Neuron (in vitro differentiated cells): ENCODE measurements at regions not wholly inside any gene's neighbourhood (a gene's known extent, or its start where the extent isn't known, plus 50 kb on each side); places are given as distances from the start of the nearest gene placed in this dataset.

Experiments used
- H2AFZ ChIP-seq: one replicate; pipeline ENCODE4 v1.6.1; 2013; ENCODE audit warnings: low read depth, mild to moderate bottlenecking, inconsistent platforms, low read length, moderate library complexity
- H3K27me3 ChIP-seq: one replicate; pipeline ENCODE4 v1.6.1; 2013; ENCODE audit warnings: low read length; ENCODE audit not compliant: insufficient read depth
- H3K36me3 ChIP-seq: one replicate; pipeline ENCODE4 v1.6.1; 2013; ENCODE audit warnings: low read length; ENCODE audit not compliant: insufficient read depth
- H3K4me1 ChIP-seq: one replicate; pipeline ENCODE4 v1.6.1; 2013; ENCODE audit warnings: low read length; ENCODE audit not compliant: insufficient read depth
- H3K4me3 ChIP-seq: 2 replicates; pipeline ENCODE4 v1.5.1; 2013; ENCODE audit warnings: mild to moderate bottlenecking, low read length, moderate library complexity
- H3K9me3 ChIP-seq: one replicate; pipeline ENCODE4 v1.6.1; 2013; ENCODE audit warnings: low read length

DNA sequence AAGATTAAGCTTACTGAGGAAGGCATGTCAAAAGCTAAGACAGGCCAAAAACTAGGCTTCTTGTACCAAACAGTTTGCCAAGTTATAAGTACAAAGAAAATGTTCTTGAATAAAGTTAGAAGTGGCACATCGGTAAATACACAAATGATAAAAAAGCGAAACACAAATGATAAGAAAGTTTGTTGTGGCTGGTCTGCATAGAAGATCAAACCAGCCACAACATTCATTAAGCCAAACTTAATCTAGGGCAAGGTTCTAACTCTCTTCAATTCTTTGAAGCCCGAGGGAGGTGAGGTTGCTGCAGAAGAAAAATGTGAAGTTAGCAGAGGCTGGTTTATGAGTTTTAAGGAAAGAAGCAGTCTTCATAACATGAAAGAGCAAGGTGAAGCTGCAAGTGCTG lies 1119.6 kb upstream of the FLRT2 start:
- Histone ChIP-seq H3K9me3 (no peaks in the 10 kb centered on the region), H3K4me3 (no peak overlapping the region), H3K36me3 (no peaks in the 10 kb centered on the region), H2AFZ (no peak overlapping the region), H3K4me1 (no peaks in the 10 kb centered on the region), H3K27me3 (no peaks in the 10 kb centered on the region)

DNA sequence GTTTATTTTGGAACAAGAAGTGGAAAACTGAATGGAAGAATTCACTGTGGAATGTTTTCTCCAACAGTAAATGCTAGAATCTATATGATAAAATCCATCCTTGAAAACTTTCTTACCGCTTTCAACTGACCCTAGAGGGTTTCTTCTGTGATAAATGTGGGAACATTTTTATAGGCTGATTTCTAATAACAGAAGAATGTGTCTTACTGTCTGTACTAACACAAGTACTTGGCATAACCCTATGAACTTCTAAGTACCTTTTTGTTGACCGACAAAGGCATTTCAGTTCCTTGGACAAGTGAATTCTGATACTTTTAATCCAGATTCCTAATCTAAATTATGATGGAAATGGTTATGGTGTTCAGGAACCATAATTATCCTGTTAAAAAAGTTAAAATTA lies 1109.7 kb upstream of the FLRT2 start:
- Histone ChIP-seq H3K27me3 (no peaks in the 10 kb centered on the region), H3K4me3 (no peak overlapping the region), H3K4me1 (peaks cover 6% of the 10 kb centered on the region), H3K9me3 (no peaks in the 10 kb centered on the region), H3K36me3 (no peaks in the 10 kb centered on the region), H2AFZ (no peak overlapping the region)

DNA sequence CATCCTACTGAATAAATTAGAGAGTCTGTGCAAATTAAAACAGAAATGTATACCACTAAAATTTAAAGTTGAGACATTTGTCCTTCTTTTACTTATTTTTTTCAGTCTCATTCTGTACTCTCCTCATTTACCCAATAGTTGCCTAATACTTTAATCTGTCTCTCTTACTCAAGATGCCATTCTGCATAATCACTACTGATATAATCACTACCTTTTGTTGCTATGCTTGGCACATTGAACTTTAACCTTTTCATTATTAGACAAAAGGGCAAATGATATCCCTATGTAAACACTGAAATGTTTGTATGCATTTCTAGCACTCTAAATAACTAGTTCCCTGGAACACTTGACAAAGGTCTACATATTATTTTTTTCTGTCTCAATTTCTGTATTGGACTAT lies 1108.3 kb upstream of the FLRT2 start:
- no peaks in the 10 kb centered on the region for H3K36me3 ChIP-seq
- no peaks in the 10 kb centered on the region for H3K27me3 ChIP-seq
- no peak overlapping the region for H2AFZ ChIP-seq
- H3K4me3 ChIP-seq: no peak overlapping the region
- peaks cover 6% of the 10 kb centered on the region for H3K4me1 ChIP-seq
- no peaks in the 10 kb centered on the region for H3K9me3 ChIP-seq

DNA sequence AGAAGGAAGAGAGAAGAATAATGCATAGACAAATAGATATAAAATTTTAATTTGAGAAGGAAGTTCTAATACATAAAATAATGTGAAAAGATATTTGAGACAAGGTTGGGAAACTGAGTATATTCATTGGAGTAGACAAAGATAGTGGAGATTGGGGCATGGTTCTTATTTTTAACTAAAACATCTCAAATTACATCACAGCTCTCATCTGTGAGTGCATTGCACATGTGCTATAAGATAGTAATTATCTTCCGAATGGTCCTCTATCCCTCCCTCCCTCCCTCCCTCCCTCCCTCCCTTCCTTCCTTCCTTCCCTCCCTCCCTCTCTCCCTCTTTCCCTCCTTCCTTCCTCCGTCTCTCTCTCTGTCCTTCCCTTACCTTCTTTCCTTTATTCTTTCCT lies 1104.0 kb upstream of the FLRT2 start:
- Histone ChIP-seq H3K4me1 (peaks cover 6% of the 10 kb centered on the region), H3K27me3 (no peaks in the 10 kb centered on the region), H3K36me3 (no peaks in the 10 kb centered on the region), H3K4me3 (no peak overlapping the region), H2AFZ (no peak overlapping the region), H3K9me3 (no peaks in the 10 kb centered on the region)

DNA sequence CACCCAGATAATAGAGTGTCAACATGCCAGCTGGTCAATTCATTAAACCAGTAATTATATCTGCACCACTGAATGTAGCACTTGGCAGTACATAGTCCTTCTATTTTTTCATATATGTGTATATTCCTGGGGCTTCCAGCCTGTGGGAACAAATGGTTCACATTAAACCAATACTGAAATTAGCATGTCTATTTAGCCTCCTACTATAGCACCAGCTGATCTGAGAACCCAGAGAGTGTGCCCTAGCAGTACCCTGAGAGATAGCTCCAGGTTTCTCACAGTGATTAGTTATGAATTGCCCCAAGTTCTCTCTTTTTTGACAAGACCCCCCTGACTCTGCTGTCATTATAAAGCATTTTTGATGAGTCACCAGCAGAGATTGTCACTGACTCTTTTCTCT lies 1097.3 kb upstream of the FLRT2 start:
- H3K4me1 ChIP-seq: peaks cover 7% of the 10 kb centered on the region
- H3K27me3 ChIP-seq: no peaks in the 10 kb centered on the region
- H3K9me3 ChIP-seq: no peaks in the 10 kb centered on the region

DNA sequence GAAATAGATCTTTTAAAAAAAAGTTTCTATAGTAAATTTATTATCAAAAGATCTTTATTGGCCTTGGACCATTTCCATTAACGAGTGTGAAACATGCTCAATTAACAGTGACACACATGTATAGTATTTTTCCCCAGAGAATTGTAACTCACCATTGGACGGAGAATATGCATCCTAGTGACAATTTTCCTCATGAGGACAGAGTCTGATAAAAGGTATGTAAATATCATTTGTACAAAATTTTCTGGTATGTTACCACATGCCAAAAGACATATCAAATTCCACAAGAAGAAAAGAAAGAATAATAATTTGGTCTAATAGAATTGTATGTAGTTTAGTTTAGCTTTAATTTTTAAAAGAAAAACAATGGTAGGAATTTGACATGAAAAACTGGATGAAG lies 1096.0 kb upstream of the FLRT2 start:
- Histone ChIP-seq H2AFZ (no peak overlapping the region), H3K9me3 (no peaks in the 10 kb centered on the region), H3K4me1 (peaks cover 7% of the 10 kb centered on the region), H3K36me3 (no peaks in the 10 kb centered on the region), H3K4me3 (no peak overlapping the region), H3K27me3 (no peaks in the 10 kb centered on the region)

More for the DNA sequence above, 1097.3 kb upstream of the FLRT2 start:
- Histone ChIP-seq H2AFZ (no peak overlapping the region), H3K36me3 (no peaks in the 10 kb centered on the region), H3K4me3 (no peak overlapping the region)

DNA sequence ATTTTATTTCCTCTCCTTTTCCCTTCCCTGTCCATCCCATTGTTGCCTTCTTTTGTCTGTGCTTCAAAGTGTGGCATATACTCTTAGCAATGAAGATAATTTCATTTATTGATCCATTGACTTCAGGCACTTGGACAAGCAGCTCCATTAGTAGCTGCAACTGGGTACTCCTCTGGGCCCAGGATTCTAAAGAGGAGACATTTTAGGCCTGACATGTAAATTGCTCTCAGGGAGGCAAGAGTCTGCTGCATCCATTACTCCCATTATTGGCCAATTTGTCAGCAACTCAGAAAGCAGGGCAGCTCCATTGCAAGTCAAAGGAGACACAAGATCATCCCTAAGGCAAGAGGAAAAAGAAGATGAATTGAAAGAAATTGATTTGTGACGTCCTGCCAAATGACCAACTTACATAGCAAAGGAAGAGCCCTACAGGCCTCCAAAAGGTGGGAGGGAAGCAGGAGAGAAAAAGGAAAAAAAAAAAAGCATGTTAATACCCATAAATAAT lies 1094.1 kb upstream of the FLRT2 start:
- H3K4me1 ChIP-seq: peaks cover 7% of the 10 kb centered on the region
- no peaks in the 10 kb centered on the region for H3K36me3 ChIP-seq
- no peak overlapping the region for H3K4me3 ChIP-seq
- H3K9me3 ChIP-seq: no peaks in the 10 kb centered on the region
- H3K27me3 ChIP-seq: no peaks in the 10 kb centered on the region
- H2AFZ ChIP-seq: no peak overlapping the region

DNA sequence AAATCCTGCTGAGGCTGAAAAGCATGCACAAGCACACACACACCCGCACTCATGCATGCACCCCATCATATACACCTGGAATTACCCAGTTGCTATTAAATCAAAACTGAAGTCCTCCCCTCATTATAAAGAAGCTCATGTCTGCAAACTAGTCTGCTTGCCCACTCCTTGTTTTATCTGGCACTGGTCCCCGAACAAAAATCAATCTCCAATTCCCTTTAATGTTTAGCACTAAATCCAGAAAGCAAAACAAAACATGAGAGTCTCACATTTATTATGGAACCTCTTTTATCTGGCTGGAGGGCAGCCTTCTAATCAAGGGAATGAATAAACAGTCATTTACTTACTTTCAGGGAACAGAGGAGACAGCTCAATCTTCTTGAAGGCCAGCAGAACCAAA lies 1093.4 kb upstream of the FLRT2 start:
- no peaks in the 10 kb centered on the region for H3K9me3 ChIP-seq
- H3K4me1 ChIP-seq: peaks cover 7% of the 10 kb centered on the region
- H3K27me3 ChIP-seq: no peaks in the 10 kb centered on the region
- H2AFZ ChIP-seq: no peak overlapping the region
- no peak overlapping the region for H3K4me3 ChIP-seq
- H3K36me3 ChIP-seq: no peaks in the 10 kb centered on the region

DNA sequence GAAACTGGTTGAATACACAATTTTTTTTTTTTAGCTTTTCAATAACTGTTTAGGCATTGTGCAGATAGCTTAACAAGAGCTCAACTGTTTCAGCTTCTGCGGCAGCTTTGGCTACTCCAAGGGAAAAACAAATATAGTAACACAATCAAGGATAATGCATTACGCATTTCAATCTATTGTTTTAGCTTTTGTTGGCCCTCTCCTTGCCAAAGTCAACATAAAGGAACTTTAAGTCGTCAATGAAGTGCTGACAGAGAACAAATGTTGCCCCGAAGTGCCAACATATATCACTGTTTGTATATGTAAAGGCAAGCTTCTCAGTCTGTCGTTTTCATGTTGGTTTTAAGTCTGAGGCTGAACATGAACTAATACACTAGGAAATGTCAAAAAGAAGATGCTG lies 1087.4 kb upstream of the FLRT2 start:
- H3K4me3 ChIP-seq: no peak overlapping the region
- no peaks in the 10 kb centered on the region for H3K27me3 ChIP-seq
- H3K4me1 ChIP-seq: no peaks in the 10 kb centered on the region
- no peaks in the 10 kb centered on the region for H3K36me3 ChIP-seq
- H3K9me3 ChIP-seq: no peaks in the 10 kb centered on the region
- H2AFZ ChIP-seq: no peak overlapping the region

DNA sequence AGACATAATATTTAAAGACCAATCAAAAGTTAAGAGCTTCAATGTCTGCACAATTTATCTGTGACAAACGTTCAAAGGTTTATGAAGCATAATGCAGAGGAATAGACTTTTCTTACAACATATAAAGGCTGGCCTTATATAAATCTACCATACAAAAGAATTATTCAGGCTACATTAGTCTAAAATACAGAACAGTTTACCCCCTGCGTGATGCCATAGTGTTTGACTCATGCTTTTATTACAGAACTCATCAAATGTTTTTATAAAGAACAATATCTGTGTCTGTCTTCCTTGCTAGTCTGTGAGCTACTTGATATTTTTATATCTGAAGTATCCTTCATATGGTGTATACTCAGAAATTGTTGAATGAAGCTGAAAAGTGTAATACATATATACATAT lies 1084.5 kb upstream of the FLRT2 start:
- H2AFZ ChIP-seq: no peak overlapping the region
- no peaks in the 10 kb centered on the region for H3K36me3 ChIP-seq
- no peaks in the 10 kb centered on the region for H3K4me1 ChIP-seq
- no peak overlapping the region for H3K4me3 ChIP-seq
- no peaks in the 10 kb centered on the region for H3K9me3 ChIP-seq
- no peaks in the 10 kb centered on the region for H3K27me3 ChIP-seq

DNA sequence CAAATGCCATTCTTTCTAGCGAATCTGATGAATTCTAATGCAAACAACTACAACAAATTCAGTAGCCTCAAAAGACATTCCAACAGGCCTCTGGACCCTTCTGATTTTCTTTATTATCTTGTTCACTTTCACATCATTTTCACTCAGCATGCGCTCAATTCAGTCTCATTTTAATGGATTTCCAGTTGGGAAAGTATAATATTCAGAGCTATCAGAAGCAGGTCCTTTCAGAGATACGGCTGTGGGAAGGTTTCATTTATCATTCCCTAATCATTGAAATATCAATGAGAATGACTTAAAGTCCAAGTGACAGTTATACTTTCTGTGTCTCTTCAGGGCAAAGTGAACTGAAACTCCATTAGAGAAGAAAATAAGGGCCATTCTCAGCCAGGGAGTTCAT lies 1083.7 kb upstream of the FLRT2 start:
- Histone ChIP-seq H2AFZ (no peak overlapping the region), H3K4me3 (no peak overlapping the region), H3K27me3 (no peaks in the 10 kb centered on the region), H3K36me3 (no peaks in the 10 kb centered on the region), H3K9me3 (no peaks in the 10 kb centered on the region), H3K4me1 (no peaks in the 10 kb centered on the region)

DNA sequence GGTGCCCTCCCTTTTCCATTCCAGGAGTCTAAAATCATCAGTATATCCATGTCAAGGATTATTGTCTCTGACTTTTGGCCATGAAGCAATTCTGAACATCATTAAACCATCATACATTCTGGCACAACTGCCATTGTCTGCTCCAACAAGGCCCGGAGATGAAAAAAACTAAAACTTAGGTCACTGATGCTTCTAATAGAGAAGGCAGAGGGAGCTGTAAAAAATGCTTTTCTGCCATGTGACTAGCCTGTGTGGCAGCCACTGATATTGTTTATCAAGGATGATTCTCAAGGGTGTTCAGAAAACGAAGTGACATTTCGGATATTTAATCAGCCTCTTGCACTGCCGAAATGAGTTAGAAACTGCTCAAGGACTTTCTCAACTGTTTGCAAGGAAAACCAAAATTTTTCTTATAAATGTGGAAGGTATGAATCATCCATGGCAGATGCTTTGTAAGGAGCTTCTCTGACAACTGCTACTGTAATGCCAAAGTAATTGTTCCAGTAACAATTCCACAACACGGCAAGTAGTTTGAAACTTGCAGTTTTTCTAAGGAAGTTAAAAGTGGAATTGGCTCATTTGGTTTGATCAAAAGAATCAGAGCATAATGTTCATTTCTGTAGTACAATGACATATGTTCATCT lies 1076.5 kb upstream of the FLRT2 start:
- Histone ChIP-seq H3K27me3 (no peaks in the 10 kb centered on the region), H3K9me3 (no peaks in the 10 kb centered on the region), H3K4me3 (no peak overlapping the region), H2AFZ (no peak overlapping the region), H3K36me3 (no peaks in the 10 kb centered on the region), H3K4me1 (no peaks in the 10 kb centered on the region)

DNA sequence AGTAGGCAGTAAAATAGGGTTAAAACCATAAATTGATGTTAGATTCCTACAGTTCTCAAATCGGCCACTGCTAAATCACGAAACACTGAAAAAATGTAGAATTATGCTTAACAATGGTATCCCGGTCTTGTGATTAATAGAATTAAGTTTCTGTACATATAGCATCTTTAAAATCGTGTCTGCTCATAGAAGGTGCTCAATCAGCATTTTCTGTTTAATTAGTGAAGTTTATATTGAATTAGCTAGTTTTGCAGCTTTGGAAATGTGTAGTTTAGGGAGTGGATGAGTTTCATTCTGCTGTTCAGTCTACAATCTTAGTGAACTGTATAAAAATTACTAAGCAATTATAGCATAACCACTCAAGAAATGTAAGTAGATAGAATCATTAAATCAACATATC lies 1075.8 kb upstream of the FLRT2 start:
- H3K4me1 ChIP-seq: no peaks in the 10 kb centered on the region
- H3K36me3 ChIP-seq: no peaks in the 10 kb centered on the region
- H2AFZ ChIP-seq: no peak overlapping the region
- no peaks in the 10 kb centered on the region for H3K27me3 ChIP-seq
- H3K4me3 ChIP-seq: no peak overlapping the region
- no peaks in the 10 kb centered on the region for H3K9me3 ChIP-seq

DNA sequence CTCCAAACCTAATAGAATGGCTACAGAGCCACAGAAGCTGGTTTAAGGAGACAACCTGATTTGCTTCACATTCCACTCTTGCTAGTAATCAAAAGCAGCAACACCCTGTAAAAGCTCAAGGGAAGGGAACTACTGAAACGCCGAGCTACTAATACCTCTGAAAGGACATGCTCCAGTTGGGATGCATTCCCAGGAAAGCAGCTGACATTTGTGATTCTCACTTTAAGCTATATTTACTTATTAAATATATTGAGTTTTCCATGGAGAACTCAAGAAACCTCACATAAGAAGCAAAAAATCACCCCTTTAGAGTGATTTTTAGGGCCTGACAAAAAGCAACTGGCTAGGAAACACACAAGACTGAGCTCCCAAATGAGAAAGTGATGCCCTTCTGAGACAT lies 1073.0 kb upstream of the FLRT2 start:
- Histone ChIP-seq H3K36me3 (no peaks in the 10 kb centered on the region), H3K4me1 (no peaks in the 10 kb centered on the region), H3K9me3 (no peaks in the 10 kb centered on the region), H2AFZ (no peak overlapping the region), H3K4me3 (no peak overlapping the region), H3K27me3 (no peaks in the 10 kb centered on the region)
